Right cardiac atrium (tissue), 5 donors: ENCODE measurements at regions not wholly inside any gene's neighbourhood (a gene's known extent, or its start where the extent isn't known, plus 50 kb on each side); places are given as distances from the start of the nearest gene placed in this dataset.
"Not testable (repeated sequence)": the region's sequence is repeated elsewhere in the genome, so short reads cannot be mapped to it uniquely, and the experiment has no call there.

Source experiments
- ATAC-seq, 2 donors: fragments of 200-7000 bp; cut with Tn5 transposase; one replicate each; pipeline versions ENCODE4 v1.8.0 to v1.9.1; 2020; ENCODE audit warnings: moderate library complexity in 2 of 2, mild to moderate bottlenecking in 1 of 2
- DNase-seq, 3 donors: peaks; one replicate each; pipeline ENCODE4 v3.0.0-alpha.2; 2020
- H3K27ac ChIP-seq: one replicate; pipeline ENCODE4 v1.5.1; 2013; ENCODE audit warnings: mild to moderate bottlenecking, low read length, control low read depth, moderate library complexity
- H3K27me3 ChIP-seq: one replicate; pipeline ENCODE4 v1.6.1; 2013; ENCODE audit not compliant: control insufficient read depth, insufficient read depth
- H3K4me1 ChIP-seq: one replicate; pipeline ENCODE4 v1.6.1; 2013; ENCODE audit warnings: low read length; ENCODE audit not compliant: control insufficient read depth, insufficient read depth
- H3K4me3 ChIP-seq: one replicate; pipeline ENCODE4 v1.5.1; 2013; ENCODE audit warnings: low read length, control low read depth
- H3K9me3 ChIP-seq: one replicate; pipeline ENCODE4 v1.6.1; 2013; ENCODE audit warnings: low read length; ENCODE audit not compliant: control insufficient read depth
- WGBS: extraction: QIAGEN DNeasy Blood & Tissue Kit; methylation state at CpG from one replicate; pipeline ENCODE4 v1.1.7; 2013; 5-methylcytosine and 5-hydroxymethylcytosine counted together
- intact Hi-C, 4 donors: fragments of 100-400 bp; cut with DNase I; formaldehyde crosslinking; loops; one replicate each; pipeline versions ENCODE4 v1.11.0 to v1.14.0; 2022 to 2023
- donor health status: healthy with polysubstance abuse.
- donor health status: DM: no; HTN: yes; CAD: no.
- donor health status: DM: no; HTN: no; CAD: no.
- donor health status: DM: no; HTN: yes; CAD: no; lungs with severe emphysema.
- donor health status: DM: yes; HTN: yes; CAD: no.

GRCh38 chrX:112473654-112474053 lies 206.1 kb downstream of the LHFPL1 start:
- intact Hi-C loops, result no loop called here
- Histone ChIP-seq H3K27ac (no peak overlapping the region), H3K9me3 (no peaks in the 10 kb centered on the region), H3K27me3 (no peaks in the 10 kb centered on the region), H3K4me1 (no peaks in the 10 kb centered on the region), H3K4me3 (no peak overlapping the region)
- 75% methylated on average over 3 of the region's 3 CpGs for WGBS
- ATAC-seq (no peak), DNase-seq (peak in 1 of 3 donors; percentile 12)

GRCh38 chrX:112470551-112470950 lies 209.2 kb downstream of the LHFPL1 start:
- DNase-seq (no peak), ATAC-seq (no peak)
- no peak overlapping the region for H3K27ac ChIP-seq
- no peaks in the 10 kb centered on the region for H3K9me3 ChIP-seq
- no peak overlapping the region for H3K4me3 ChIP-seq
- intact Hi-C loops, result no loop called here
- H3K27me3 ChIP-seq, result no peaks in the 10 kb centered on the region
- WGBS, result 74% methylated on average over 2 of the region's 2 CpGs
- H3K4me1 ChIP-seq, result no peaks in the 10 kb centered on the region

GRCh38 chrX:112461949-112462450 lies 217.7 kb downstream of the LHFPL1 start:
- H3K4me1 ChIP-seq, intact Hi-C loops, H3K27ac ChIP-seq, H3K4me3 ChIP-seq, DNase-seq, H3K9me3 ChIP-seq, ATAC-seq, H3K27me3 ChIP-seq: not testable (repeated sequence)
- WGBS, result 58% methylated on average over 8 of the region's 8 CpGs

- ATAC-seq, result no peak
- Histone ChIP-seq H3K4me3 (no peak overlapping the region), H3K27me3 (no peaks in the 10 kb centered on the region), H3K4me1 (no peaks in the 10 kb centered on the region), H3K27ac (no peak overlapping the region), H3K9me3 (no peaks in the 10 kb centered on the region)
- intact Hi-C loops, result no loop called here
- DNase-seq, result no peak
Measured at GRCh38 chrX:112457788-112458187, 221.9 kb downstream of the LHFPL1 start.

GRCh38 chrX:112450810-112451209 lies 228.9 kb downstream of the LHFPL1 start:
- no peaks in the 10 kb centered on the region for H3K27me3 ChIP-seq
- H3K4me3 ChIP-seq, result no peak overlapping the region
- WGBS, result 65% methylated on average over 2 of the region's 2 CpGs
- no peaks in the 10 kb centered on the region for H3K4me1 ChIP-seq
- H3K27ac ChIP-seq, result no peak overlapping the region
- DNase-seq, result no peak
- ATAC-seq, result no peak
- intact Hi-C loops, result no loop called here
- H3K9me3 ChIP-seq, result no peaks in the 10 kb centered on the region

GRCh38 chrX:112440277-112440676 lies 239.5 kb downstream of the LHFPL1 start:
- intact Hi-C loops, result no loop called here
- 74% methylated on average over 2 of the region's 2 CpGs for WGBS

GRCh38 chrX:112424166-112424565 lies 255.6 kb downstream of the LHFPL1 start:
- H3K27ac ChIP-seq, result no peak overlapping the region
- WGBS, result 96% methylated on average over 1 of the region's 1 CpG
- no peaks in the 10 kb centered on the region for H3K27me3 ChIP-seq
- no peak for ATAC-seq
- DNase-seq, result no peak
- H3K9me3 ChIP-seq, result no peaks in the 10 kb centered on the region
- no peak overlapping the region for H3K4me3 ChIP-seq
- H3K4me1 ChIP-seq, result no peaks in the 10 kb centered on the region
- intact Hi-C loops, result no loop called here

More at GRCh38 chrX:112440277-112440676, 239.5 kb downstream of the LHFPL1 start:
- Histone ChIP-seq H3K27ac (no peak overlapping the region), H3K27me3 (no peaks in the 10 kb centered on the region), H3K4me3 (no peak overlapping the region), H3K4me1 (no peaks in the 10 kb centered on the region), H3K9me3 (no peaks in the 10 kb centered on the region)
- no peak for DNase-seq
- ATAC-seq, result no peak

GRCh38 chrX:112391313-112391712 lies 288.4 kb downstream of the LHFPL1 start:
- no peaks in the 10 kb centered on the region for H3K27me3 ChIP-seq
- no peak for DNase-seq
- H3K9me3 ChIP-seq, result no peaks in the 10 kb centered on the region
- no peak overlapping the region for H3K27ac ChIP-seq
- H3K4me1 ChIP-seq, result no peaks in the 10 kb centered on the region
- intact Hi-C loops, result no loop called here
- 63% methylated on average over 3 of the region's 3 CpGs for WGBS
- H3K4me3 ChIP-seq, result no peak overlapping the region
- ATAC-seq, result no peak

GRCh38 chrX:112381649-112382298 lies 298.0 kb downstream of the LHFPL1 start:
- H3K4me3 ChIP-seq, H3K27ac ChIP-seq, H3K9me3 ChIP-seq, H3K4me1 ChIP-seq, H3K27me3 ChIP-seq, intact Hi-C loops: not testable (repeated sequence)
- WGBS, result 37% methylated on average over 8 of the region's 8 CpGs
- DNase-seq (peak in 1 of 3 donors; percentile 22), ATAC-seq (peak; percentile 74 to 93)

- Histone ChIP-seq H3K27ac (no peak overlapping the region), H3K27me3 (no peaks in the 10 kb centered on the region), H3K9me3 (no peaks in the 10 kb centered on the region), H3K4me3 (no peak overlapping the region), H3K4me1 (no peaks in the 10 kb centered on the region)
- WGBS, result 94% methylated on average over 39 of the region's 39 CpGs
- no peak for ATAC-seq
- intact Hi-C loops, result no loop called here
- peak in 2 of 3 donors; percentile 7 to 18 for DNase-seq
Measured at GRCh38 chrX:112380541-112381278, 298.1 kb upstream of the TRPC5 start.

- Histone ChIP-seq H3K4me1 (no peaks in the 10 kb centered on the region), H3K9me3 (no peaks in the 10 kb centered on the region), H3K4me3 (no peak overlapping the region), H3K27ac (no peak overlapping the region), H3K27me3 (no peaks in the 10 kb centered on the region)
- DNase-seq (no peak), ATAC-seq (no peak)
- intact Hi-C loops, result no loop called here
- 76% methylated on average over 3 of the region's 3 CpGs for WGBS
Measured at GRCh38 chrX:112377481-112377880, 294.9 kb upstream of the TRPC5 start.
